SU-DHL-6 (cell line): ENCODE measurements at regions not wholly inside any gene's neighbourhood (a gene's known extent, or its start where the extent isn't known, plus 50 kb on each side); places are given as distances from the start of the nearest gene placed in this dataset.

ENCODE experiments used
- H2AFZ ChIP-seq: fragments of 200-600 bp; sonication (generic); 2 replicates; pipeline ENCODE4 v1.6.1; 2014; ENCODE audit warnings: low read depth, mild to moderate bottlenecking, moderate library complexity, mixed read lengths, antibody characterized with exemption, low read length; ENCODE audit not compliant: severe bottlenecking
- H3F3A ChIP-seq: fragments of 200-600 bp; shearing (Covaris generic); 2 replicates; pipeline ENCODE4 v1.6.0; 2016; ENCODE audit warnings: antibody characterized with exemption, mild to moderate bottlenecking; ENCODE audit not compliant: insufficient read depth
- H3K27ac ChIP-seq: fragments of 200-600 bp; sonication (generic); 2 replicates; pipeline ENCODE4 v1.5.1; 2016; ENCODE audit warnings: low read depth, mild to moderate bottlenecking, low read length, moderate library complexity, mixed read lengths
- H3K27me3 ChIP-seq: fragments of 200-600 bp; sonication (generic), shearing (Covaris generic); 2 replicates; pipeline ENCODE4 v1.6.0; 2014; ENCODE audit warnings: mild to moderate bottlenecking, low read length
- H3K36me3 ChIP-seq: fragments of 200-600 bp; sonication (generic); 2 replicates; pipeline ENCODE4 v1.6.1; 2014; ENCODE audit warnings: mild to moderate bottlenecking, low read length, mixed read lengths
- H3K4me2 ChIP-seq: fragments of 300-600, 200-600 bp; shearing (Covaris generic), sonication (generic); 2 replicates; pipeline ENCODE4 v1.6.0; 2014; ENCODE audit warnings: low read length, low read depth, mild to moderate bottlenecking; ENCODE audit not compliant: poor library complexity, severe bottlenecking
- H3K4me3 ChIP-seq: fragments of 200-600 bp; sonication (generic); 2 replicates; pipeline ENCODE4 v1.5.1; 2014; ENCODE audit warnings: antibody characterized with exemption, low read length, mild to moderate bottlenecking, mixed read lengths; ENCODE audit not compliant: insufficient read depth, poor library complexity, severe bottlenecking
- H3K79me2 ChIP-seq: fragments of 200-600 bp; sonication (generic); 2 replicates; pipeline ENCODE4 v1.6.1; 2014; ENCODE audit warnings: mild to moderate bottlenecking, low read length, moderate library complexity; ENCODE audit not compliant: insufficient read depth
- H3K9ac ChIP-seq: fragments of 200-600 bp; sonication (generic); 2 replicates; pipeline ENCODE4 v1.7.0; 2014; ENCODE audit warnings: mild to moderate bottlenecking, low read length
- H3K9me2 ChIP-seq: fragments of 200-600 bp; sonication (generic); replicated peaks from 2 replicates; pipeline ENCODE4 v1.6.1; 2014; ENCODE audit warnings: low read length; ENCODE audit not compliant: insufficient read depth
- H3K9me3 ChIP-seq: fragments of 200-600 bp; sonication (generic); 2 replicates; pipeline ENCODE4 v1.6.1; 2014; ENCODE audit warnings: low read length, mixed read lengths; ENCODE audit not compliant: insufficient read depth
- H4K20me1 ChIP-seq: fragments of 200-600 bp; sonication (generic); 2 replicates; pipeline ENCODE4 v1.6.1; 2014; ENCODE audit warnings: low read depth, mild to moderate bottlenecking, antibody characterized with exemption, low read length, moderate library complexity, mixed read lengths
- CTCF ChIP-seq: fragments of 200-600 bp; sonication (generic); IDR thresholded peaks from one replicate; pipeline ENCODE4 v1.5.1; 2017; ENCODE audit warnings: antibody characterized with exemption, mild to moderate bottlenecking, low read length, moderate library complexity; ENCODE audit not compliant: insufficient read depth, poor library complexity, severe bottlenecking
- EZH2phosphoT487 ChIP-seq: fragments of 200-600 bp; sonication (generic), shearing (Covaris generic); conservative IDR thresholded peaks from 2 replicates; pipeline ENCODE4 v1.6.1; 2018; ENCODE audit warnings: mild to moderate bottlenecking, antibody characterized with exemption, low read length, moderate library complexity, mixed read lengths

- Histone ChIP-seq H3K9me3 (no peaks in the 10 kb centered on the region), H3K36me3 (no peaks in the 10 kb centered on the region), H3F3A (no peaks in the 10 kb centered on the region), H4K20me1 (no peaks in the 10 kb centered on the region), H3K4me2 (no peak overlapping the region), H2AFZ (no peak overlapping the region), H3K27me3 (no peaks in the 10 kb centered on the region), H3K9ac (no peak overlapping the region), H3K27ac (no peak overlapping the region), H3K4me3 (no peak overlapping the region), H3K79me2 (no peaks in the 10 kb centered on the region), H3K9me2 (no peaks in the 10 kb centered on the region)
- TF ChIP-seq CTCF (no peak), EZH2phosphoT487 (no peak)
Observed at GRCh38 chr11:134524201-134524600, 112.2 kb upstream of the B3GAT1 start.

DNA sequence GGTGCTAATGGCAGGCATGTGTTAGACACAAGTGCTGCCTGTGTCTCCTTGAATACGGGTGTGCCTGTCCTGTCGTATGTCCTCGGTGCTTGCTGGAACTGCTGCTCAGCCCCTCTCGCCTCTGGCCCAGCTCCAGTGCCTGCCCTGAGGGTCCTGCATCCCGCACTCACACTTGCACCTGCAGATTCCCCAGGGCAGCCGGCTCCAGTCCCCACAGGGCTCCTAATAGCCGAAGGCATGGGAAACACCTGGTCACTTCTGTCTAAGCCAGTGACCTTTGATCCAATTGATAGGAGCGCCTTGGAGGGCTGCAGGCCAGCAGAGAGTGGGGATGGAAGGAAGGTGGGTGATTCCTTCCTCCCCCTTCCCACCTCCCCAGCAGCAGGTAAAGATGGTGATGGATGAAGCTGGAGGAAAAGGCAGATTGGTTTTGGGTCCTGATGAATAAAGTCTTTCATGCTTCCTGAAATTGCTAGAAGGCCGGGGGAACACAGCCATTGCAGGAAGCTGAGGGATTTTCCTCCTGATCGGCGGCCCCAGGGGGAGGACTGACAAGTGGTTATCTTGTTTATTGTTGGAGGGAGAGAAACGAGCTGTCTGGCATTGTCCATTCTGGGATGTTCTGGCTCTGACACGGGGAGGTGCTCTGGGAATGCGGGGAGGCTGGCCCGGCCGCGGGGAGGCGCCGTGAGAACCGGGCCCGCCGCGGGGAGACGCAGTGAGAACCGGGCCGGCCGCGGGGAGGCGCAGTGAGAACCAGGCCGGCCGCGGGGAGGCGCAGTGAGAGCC lies 110.9 kb upstream of the B3GAT1 start:
- H3K9ac ChIP-seq = no peak overlapping the region
- no peak overlapping the region for H2AFZ ChIP-seq
- H3K9me2 ChIP-seq = no peaks in the 10 kb centered on the region
- H3K4me2 ChIP-seq = no peak overlapping the region
- H3K9me3 ChIP-seq = no peaks in the 10 kb centered on the region
- no peaks in the 10 kb centered on the region for H3K36me3 ChIP-seq
- no peak for TF ChIP-seq EZH2phosphoT487
- no peak for TF ChIP-seq CTCF
- H3F3A ChIP-seq = no peaks in the 10 kb centered on the region
- H3K27ac ChIP-seq = no peak overlapping the region
- H3K27me3 ChIP-seq = no peaks in the 10 kb centered on the region
- no peaks in the 10 kb centered on the region for H3K79me2 ChIP-seq
- no peaks in the 10 kb centered on the region for H4K20me1 ChIP-seq
- H3K4me3 ChIP-seq = no peak overlapping the region

DNA sequence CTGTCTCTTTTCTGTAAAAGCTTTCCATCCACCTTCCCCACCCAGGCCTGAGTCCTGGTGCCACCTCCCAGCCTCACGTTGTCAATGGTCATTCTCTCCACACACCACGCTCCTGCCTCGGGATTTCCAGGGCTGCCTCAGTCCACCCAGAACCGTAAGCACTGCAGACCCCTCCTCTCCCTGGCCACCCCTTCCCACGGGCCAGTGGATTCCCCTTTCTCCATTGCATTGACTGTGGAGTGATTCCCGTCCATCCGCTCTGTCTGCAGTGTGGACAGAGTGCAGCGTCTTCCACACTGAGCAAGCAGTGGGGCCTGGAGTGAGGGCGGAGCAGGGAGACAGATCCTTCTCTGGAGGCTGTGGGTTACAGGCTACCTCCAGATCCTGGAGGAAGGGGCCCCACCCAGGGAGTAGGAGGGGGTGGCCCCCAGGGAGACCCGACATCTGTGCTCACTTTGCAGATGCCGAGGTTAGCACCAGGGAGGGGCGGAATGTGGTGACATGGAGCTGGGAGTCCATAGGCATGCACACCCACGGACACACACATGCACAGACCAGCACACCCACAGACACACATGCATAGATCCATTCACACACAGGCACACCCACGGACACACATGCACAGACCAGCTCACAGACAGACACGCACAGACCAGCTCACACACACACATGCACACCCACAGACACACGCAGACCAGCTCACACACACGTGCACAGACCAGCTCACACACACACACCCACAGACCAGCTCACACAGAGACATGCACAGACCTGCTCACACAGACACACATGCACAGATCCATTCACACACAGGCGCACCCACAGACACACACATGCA lies 109.6 kb upstream of the B3GAT1 start:
- Histone ChIP-seq H3K4me2 (no peak overlapping the region), H2AFZ (no peak overlapping the region), H4K20me1 (no peaks in the 10 kb centered on the region), H3K79me2 (no peaks in the 10 kb centered on the region), H3K4me3 (no peak overlapping the region), H3K27me3 (no peaks in the 10 kb centered on the region), H3K9me3 (no peaks in the 10 kb centered on the region), H3K36me3 (no peaks in the 10 kb centered on the region), H3F3A (no peaks in the 10 kb centered on the region), H3K9ac (no peak overlapping the region), H3K27ac (no peak overlapping the region), H3K9me2 (no peaks in the 10 kb centered on the region)
- TF ChIP-seq CTCF (no peak), EZH2phosphoT487 (no peak)
